Osteoblast (primary cell): ENCODE measurements at regions not wholly inside any gene's neighbourhood (a gene's known extent, or its start where the extent isn't known, plus 50 kb on each side); places are given as distances from the start of the nearest gene placed in this dataset.

ENCODE experiments used
- DNase-seq: peaks from one replicate; pipeline ENCODE4 v3.0.0; 2011; ENCODE audit warnings: low spot score, mixed read lengths; ENCODE audit not compliant: insufficient read length; ENCODE audit errors: missing footprints
- H2AFZ ChIP-seq: 2 replicates; pipeline ENCODE4 v1.6.0; 2011; ENCODE audit warnings: mild to moderate bottlenecking, low read length
- H3K27ac ChIP-seq: 2 replicates; pipeline ENCODE4 v1.5.1; 2011; ENCODE audit warnings: mild to moderate bottlenecking, low read depth, low read length, moderate library complexity
- H3K27me3 ChIP-seq: 2 replicates; pipeline ENCODE4 v1.6.0; 2012; ENCODE audit warnings: mild to moderate bottlenecking, control low read depth, inconsistent platforms, low read length, moderate library complexity; ENCODE audit not compliant: insufficient read depth
- H3K36me3 ChIP-seq: 2 replicates; pipeline ENCODE4 v1.5.1; 2011; ENCODE audit warnings: mild to moderate bottlenecking, low read length, control low read depth, moderate library complexity; ENCODE audit not compliant: insufficient read depth
- H3K4me1 ChIP-seq: 2 replicates; pipeline ENCODE4 v1.5.1; 2011; ENCODE audit warnings: mild to moderate bottlenecking, low read length, control low read depth, moderate library complexity; ENCODE audit not compliant: insufficient read depth
- H3K4me2 ChIP-seq: 2 replicates; pipeline ENCODE4 v1.6.0; 2011; ENCODE audit warnings: mild to moderate bottlenecking, low read length; ENCODE audit not compliant: insufficient read depth
- H3K4me3 ChIP-seq: fragments of 200-600 bp; sonication (generic); 3 replicates; pipeline ENCODE4 v1.5.1; 2012; ENCODE audit warnings: mild to moderate bottlenecking, low read length, inconsistent platforms; ENCODE audit not compliant: insufficient read depth
- H3K79me2 ChIP-seq: 2 replicates; pipeline ENCODE4 v1.6.0; 2012; ENCODE audit warnings: mild to moderate bottlenecking, low read length, control low read depth, inconsistent platforms; ENCODE audit not compliant: insufficient read depth
- H3K9me3 ChIP-seq: 2 replicates; pipeline ENCODE4 v1.5.1; 2011; ENCODE audit warnings: low read depth, low read length, control low read depth
- H4K20me1 ChIP-seq: 2 replicates; pipeline ENCODE4 v1.6.0; 2012; ENCODE audit warnings: mild to moderate bottlenecking, low read length, control low read depth; ENCODE audit not compliant: insufficient read depth
- CTCF ChIP-seq: IDR thresholded peaks from 2 replicates; pipeline ENCODE4 v1.5.1; 2011; ENCODE audit warnings: mild to moderate bottlenecking, low read depth, low read length, moderate library complexity; ENCODE audit errors: extremely low read depth

- no peak overlapping the region for H2AFZ ChIP-seq
- H3K79me2 ChIP-seq, result no peaks in the 10 kb centered on the region
- no peaks in the 10 kb centered on the region for H3K36me3 ChIP-seq
- H3K4me2 ChIP-seq, result no peak overlapping the region
- no peaks in the 10 kb centered on the region for H3K27me3 ChIP-seq
- TF ChIP-seq CTCF, result no peak
- no peaks in the 10 kb centered on the region for H3K4me1 ChIP-seq
- H3K27ac ChIP-seq, result no peak overlapping the region
- H4K20me1 ChIP-seq, result no peaks in the 10 kb centered on the region
- H3K9me3 ChIP-seq, result no peaks in the 10 kb centered on the region
- no peak for DNase-seq
- H3K4me3 ChIP-seq, result no peak overlapping the region
These were observed 1394.0 kb downstream of the BRD1 start for GRCh38 chr22:48433647-48434046.

GRCh38 chr22:48432781-48433518 is 1394.7 kb downstream of the BRD1 start:
- H3K27me3 ChIP-seq, result no peaks in the 10 kb centered on the region
- peak overlapping the region; percentile 70 for H2AFZ ChIP-seq
- H3K4me2 ChIP-seq, result no peak overlapping the region
- H3K79me2 ChIP-seq, result no peaks in the 10 kb centered on the region
- DNase-seq, result peak; percentile 90
- no peaks in the 10 kb centered on the region for H3K4me1 ChIP-seq
- H3K9me3 ChIP-seq, result no peaks in the 10 kb centered on the region
- no peaks in the 10 kb centered on the region for H4K20me1 ChIP-seq
- no peak for TF ChIP-seq CTCF
- no peaks in the 10 kb centered on the region for H3K36me3 ChIP-seq
- H3K4me3 ChIP-seq, result no peak overlapping the region
- H3K27ac ChIP-seq, result no peak overlapping the region

- DNase-seq, result no peak
- no peaks in the 10 kb centered on the region for H3K9me3 ChIP-seq
- TF ChIP-seq CTCF, result no peak
- no peaks in the 10 kb centered on the region for H3K36me3 ChIP-seq
- no peaks in the 10 kb centered on the region for H3K27me3 ChIP-seq
- H2AFZ ChIP-seq, result no peak overlapping the region
- H3K4me2 ChIP-seq, result no peak overlapping the region
- no peaks in the 10 kb centered on the region for H3K79me2 ChIP-seq
- H3K27ac ChIP-seq, result no peak overlapping the region
- H3K4me3 ChIP-seq, result no peak overlapping the region
- no peaks in the 10 kb centered on the region for H3K4me1 ChIP-seq
- no peaks in the 10 kb centered on the region for H4K20me1 ChIP-seq
These were observed 1395.9 kb downstream of the BRD1 start for GRCh38 chr22:48431536-48432315.

GRCh38 chr22:48431014-48431413 is 1396.7 kb downstream of the BRD1 start:
- no peaks in the 10 kb centered on the region for H3K9me3 ChIP-seq
- H3K4me3 ChIP-seq, result no peak overlapping the region
- no peaks in the 10 kb centered on the region for H3K79me2 ChIP-seq
- H4K20me1 ChIP-seq, result no peaks in the 10 kb centered on the region
- no peak overlapping the region for H3K27ac ChIP-seq
- H3K4me1 ChIP-seq, result no peaks in the 10 kb centered on the region
- H3K4me2 ChIP-seq, result no peak overlapping the region
- no peaks in the 10 kb centered on the region for H3K27me3 ChIP-seq
- TF ChIP-seq CTCF, result no peak
- no peak for DNase-seq
- no peaks in the 10 kb centered on the region for H3K36me3 ChIP-seq
- H2AFZ ChIP-seq, result no peak overlapping the region
